SH-SY5Y (cell line): ENCODE measurements at regions not wholly inside any gene's neighbourhood (a gene's known extent, or its start where the extent isn't known, plus 50 kb on each side); places are given as distances from the start of the nearest gene placed in this dataset.

ENCODE experiments used
- GATA2 ChIP-seq: IDR thresholded peaks from 2 replicates; pipeline ENCODE4 v1.6.1; 2011; ENCODE audit warnings: mild to moderate bottlenecking, low read depth, low read length
- GATA3 ChIP-seq: IDR thresholded peaks from 2 replicates; pipeline ENCODE4 v1.6.1; 2011; ENCODE audit warnings: low read depth, mild to moderate bottlenecking, low read length, moderate library complexity

DNA sequence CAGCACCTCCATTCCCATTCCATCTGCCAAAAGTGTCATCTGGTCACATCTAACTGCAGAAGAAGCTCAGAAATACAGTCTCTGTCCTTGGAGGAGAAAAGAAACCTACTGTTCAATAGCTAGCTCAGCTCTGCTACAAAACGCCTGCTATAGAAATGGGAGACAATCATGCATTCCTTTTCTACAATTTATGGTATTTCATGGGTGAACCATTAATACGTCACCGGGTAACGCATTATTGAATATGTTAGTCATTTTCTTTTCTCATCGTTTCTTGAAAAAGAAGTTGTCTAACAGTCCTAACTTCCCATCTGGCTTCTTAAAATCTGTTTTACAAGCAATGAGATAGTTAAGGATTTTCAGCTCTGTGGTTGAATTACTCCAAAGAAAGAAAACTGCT lies 496.7 kb upstream of the RBFOX1 start:
- no peak for TF ChIP-seq GATA2
- TF ChIP-seq GATA3 = no peak
